Activated CD4-positive, alpha-beta memory T cell treated with anti-CD3 and anti-CD28 coated beads for 36 hours (primary cell): ENCODE measurements at regions not wholly inside any gene's neighbourhood (a gene's known extent, or its start where the extent isn't known, plus 50 kb on each side); places are given as distances from the start of the nearest gene placed in this dataset.
A peak's percentile ranks its signal among the peaks of the same experiment; 100 is the strongest.

ENCODE experiments used
- CTCF ChIA-PET: fragments of 350-600 bp; sonication (Branson Sonifier 250); formaldehyde crosslinking; loops from one replicate; lab custom pipeline; 2021; ENCODE audit warnings: antibody characterized with exemption, inconsistent platforms; lab: Charles Lee
- POLR2A ChIA-PET: fragments of 350-600 bp; sonication (Branson Sonifier 250); formaldehyde crosslinking; loops from one replicate; lab custom pipeline; 2021; ENCODE audit warnings: antibody characterized with exemption; lab: Charles Lee
- DNase-seq: peaks from one replicate; pipeline ENCODE4 v3.0.0-alpha.2; 2020
- H3K27ac Mint-ChIP-seq: one replicate; pipeline ENCODE4 v1.8.0; 2021; ENCODE audit warnings: mixed read lengths
- H3K27me3 Mint-ChIP-seq: one replicate; pipeline ENCODE4 v1.8.0; 2021; ENCODE audit warnings: mixed read lengths
- H3K36me3 Mint-ChIP-seq: one replicate; pipeline ENCODE4 v1.8.0; 2021; ENCODE audit warnings: mixed read lengths
- H3K4me1 Mint-ChIP-seq: one replicate; pipeline ENCODE4 v1.8.0; 2021; ENCODE audit warnings: low read depth, mixed read lengths
- H3K4me3 Mint-ChIP-seq: one replicate; pipeline ENCODE4 v1.8.0; 2021; ENCODE audit warnings: mild to moderate bottlenecking, mixed read lengths
- H3K9me3 Mint-ChIP-seq: one replicate; pipeline ENCODE4 v1.8.0; 2021; ENCODE audit warnings: mixed read lengths
- intact Hi-C: fragments of 100-400 bp; cut with micrococcal nuclease; formaldehyde crosslinking; loops from one replicate; pipeline ENCODE4 v1.15.1; 2023

DNA sequence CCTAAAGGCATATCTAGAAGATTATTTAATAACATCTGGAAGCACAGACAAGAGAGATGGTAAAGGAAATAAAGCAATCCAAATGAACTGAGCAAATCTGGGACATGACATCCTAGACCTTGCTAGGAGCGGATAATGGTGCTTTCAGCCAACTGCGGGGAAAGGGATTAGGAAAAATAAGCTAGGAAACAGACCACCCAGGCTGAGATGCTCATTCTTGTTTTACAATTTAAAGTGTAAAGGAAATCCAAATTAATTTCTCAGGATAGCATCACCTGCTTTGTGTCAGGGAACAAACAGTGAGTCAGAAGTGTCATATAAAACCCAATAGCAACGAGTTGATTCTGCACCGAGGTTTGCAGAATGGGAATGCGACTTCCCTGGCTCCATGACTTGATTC lies 112.5 kb upstream of the CXCR4 start:
- no peak for DNase-seq
- POLR2A ChIA-PET = no interaction called here

DNA sequence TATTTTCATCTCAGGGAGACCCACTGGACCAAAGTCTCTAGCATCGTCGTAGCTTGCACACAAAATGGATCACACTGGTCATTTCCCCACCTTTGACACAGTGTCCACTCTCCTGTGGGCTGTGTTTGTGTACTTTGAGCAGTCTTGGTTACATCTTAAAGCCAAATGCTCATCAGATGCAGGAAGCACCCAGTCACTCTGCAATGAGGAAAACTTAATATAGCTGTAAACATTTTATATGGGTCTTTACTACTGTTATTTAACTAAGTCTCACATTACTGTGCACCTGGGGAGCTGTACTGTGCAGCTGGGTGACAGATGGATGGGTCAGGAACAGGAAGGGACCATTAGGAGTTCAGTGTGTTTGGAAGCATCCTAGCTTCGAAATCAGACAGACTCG lies 109.0 kb upstream of the CXCR4 start:
- ChIA-PET POLR2A (no interaction called here), CTCF (no interaction called here)
- intact Hi-C loops = no loop called here
- Mint-ChIP-seq H3K4me1 (peaks cover 13% of the 10 kb centered on the region), H3K9me3 (peaks cover 4% of the 10 kb centered on the region), H3K36me3 (no peaks in the 10 kb centered on the region), H3K27me3 (no peaks in the 10 kb centered on the region), H3K27ac (no peak overlapping the region), H3K4me3 (no peak overlapping the region)
- DNase-seq = no peak

More for the DNA sequence above, 112.5 kb upstream of the CXCR4 start:
- Mint-ChIP-seq H3K9me3 (peaks cover 4% of the 10 kb centered on the region), H3K27me3 (no peaks in the 10 kb centered on the region), H3K36me3 (no peaks in the 10 kb centered on the region), H3K27ac (no peak overlapping the region), H3K4me3 (no peak overlapping the region), H3K4me1 (peaks cover 11% of the 10 kb centered on the region)
- intact Hi-C loops = no loop called here
- CTCF ChIA-PET = no interaction called here

DNA sequence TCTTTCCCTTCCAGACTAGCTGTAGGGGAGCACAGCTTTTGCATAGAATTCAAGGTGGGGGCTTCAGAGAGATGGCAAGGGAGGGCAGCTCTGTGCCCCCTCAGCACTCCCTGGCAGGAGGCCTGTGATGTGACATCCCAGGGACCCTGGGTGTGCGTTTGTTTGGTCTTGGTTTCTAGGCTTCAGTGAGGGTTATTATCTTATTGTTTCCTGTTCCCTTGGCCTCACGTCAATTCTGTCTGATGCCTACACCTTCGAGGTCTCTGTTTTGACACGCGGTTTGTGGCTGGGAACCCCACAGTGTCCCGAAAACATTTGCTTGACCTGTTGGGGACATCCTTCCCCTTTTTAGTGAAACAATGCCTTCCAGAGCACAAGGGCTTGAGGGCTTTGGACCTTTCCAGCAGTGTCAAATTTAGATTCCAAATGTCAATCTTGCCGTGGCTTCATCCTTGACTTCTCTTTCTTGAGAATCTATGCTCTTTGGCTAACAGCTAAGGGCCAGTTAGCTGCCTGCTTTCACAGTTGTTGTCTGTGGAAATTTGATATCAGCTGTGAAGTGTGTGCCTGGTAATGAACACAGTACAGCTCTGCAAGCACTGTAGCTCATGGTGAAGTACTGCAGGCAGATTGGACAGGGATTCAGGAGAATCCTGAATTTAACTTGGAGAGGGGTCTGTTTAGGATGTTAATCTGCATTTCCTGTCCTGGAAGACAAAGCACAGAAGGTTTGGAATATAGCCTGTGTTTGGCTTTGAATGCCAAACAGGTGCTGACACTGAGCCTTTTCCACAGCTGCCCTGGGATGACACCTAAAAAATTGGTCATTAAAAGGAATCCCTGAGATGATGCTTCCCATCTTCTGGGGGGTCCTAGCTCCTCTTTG lies 108.2 kb upstream of the CXCR4 start:
- intact Hi-C loops = loop anchor here (1.0 kb wide), 1 partner anchor 9 kb away; no protein-coding TSS in a partner anchor

DNA sequence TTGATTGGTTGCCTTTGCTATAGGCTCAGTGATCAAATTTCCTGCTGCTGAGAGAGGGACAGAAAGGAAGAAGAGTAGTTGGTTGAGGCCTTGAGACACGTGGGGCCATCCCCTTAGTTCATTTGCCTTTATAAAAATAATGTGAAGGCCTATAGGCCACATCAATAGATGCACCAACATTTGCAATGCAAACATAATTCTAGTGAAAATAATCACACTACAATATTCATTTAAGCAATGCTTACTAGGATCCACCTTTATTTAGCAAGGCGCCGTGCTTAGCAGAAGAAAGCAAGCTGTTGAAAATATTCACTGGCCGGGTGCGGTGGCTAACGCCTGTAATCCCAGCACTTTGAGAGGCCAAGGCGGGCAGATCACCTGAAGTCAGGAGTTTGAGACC lies 105.3 kb upstream of the CXCR4 start:
- no peak for DNase-seq
- Mint-ChIP-seq H3K27ac (no peak overlapping the region), H3K36me3 (no peaks in the 10 kb centered on the region), H3K4me1 (peaks cover 13% of the 10 kb centered on the region), H3K4me3 (peak overlapping the region; percentile 3), H3K9me3 (no peaks in the 10 kb centered on the region), H3K27me3 (no peaks in the 10 kb centered on the region)
- ChIA-PET CTCF (interaction anchor here (0.7 kb wide), 1 partner anchor 11 kb away, joined by 4 read pairs; no protein-coding TSS in a partner anchor), POLR2A (no interaction called here)
- intact Hi-C loops = no loop called here

More for the DNA sequence above, 108.2 kb upstream of the CXCR4 start:
- Mint-ChIP-seq H3K36me3 (no peaks in the 10 kb centered on the region), H3K4me3 (no peak overlapping the region), H3K9me3 (peaks cover 4% of the 10 kb centered on the region), H3K4me1 (peaks cover 13% of the 10 kb centered on the region), H3K27ac (no peak overlapping the region), H3K27me3 (no peaks in the 10 kb centered on the region)
- ChIA-PET POLR2A (no interaction called here), CTCF (interaction anchor here (0.8 to 1.2 kb wide), 2 partner anchors 14 to 21 kb away, joined by 3 read pairs; no protein-coding TSS in a partner anchor)
- DNase-seq = no peak

DNA sequence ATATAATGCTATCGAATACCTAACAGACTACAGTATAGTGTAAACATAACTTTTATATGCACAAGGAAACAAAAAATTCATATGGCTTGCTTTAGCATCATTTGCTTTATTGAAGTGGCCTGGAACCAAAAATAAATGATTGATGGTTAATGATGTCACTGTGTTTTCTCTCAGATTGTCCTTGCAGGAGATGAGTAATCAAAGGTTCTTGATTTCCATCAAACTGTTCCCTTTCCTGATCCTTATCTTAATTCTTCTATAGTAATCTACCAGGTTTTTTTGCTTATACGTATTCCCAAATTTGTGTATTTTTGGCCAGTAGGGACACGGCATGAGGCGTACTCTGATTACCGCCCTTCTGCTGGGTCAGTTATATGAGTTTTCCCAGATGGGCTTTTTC lies 104.9 kb upstream of the CXCR4 start:
- Mint-ChIP-seq H3K4me3 (peak overlapping the region; percentile 3), H3K9me3 (no peaks in the 10 kb centered on the region), H3K36me3 (no peaks in the 10 kb centered on the region), H3K27me3 (no peaks in the 10 kb centered on the region), H3K4me1 (peaks cover 13% of the 10 kb centered on the region), H3K27ac (no peak overlapping the region)
- ChIA-PET POLR2A (no interaction called here), CTCF (interaction anchor here (0.7 kb wide), 1 partner anchor 11 kb away, joined by 4 read pairs; no protein-coding TSS in a partner anchor)
- intact Hi-C loops = no loop called here
- DNase-seq = no peak

DNA sequence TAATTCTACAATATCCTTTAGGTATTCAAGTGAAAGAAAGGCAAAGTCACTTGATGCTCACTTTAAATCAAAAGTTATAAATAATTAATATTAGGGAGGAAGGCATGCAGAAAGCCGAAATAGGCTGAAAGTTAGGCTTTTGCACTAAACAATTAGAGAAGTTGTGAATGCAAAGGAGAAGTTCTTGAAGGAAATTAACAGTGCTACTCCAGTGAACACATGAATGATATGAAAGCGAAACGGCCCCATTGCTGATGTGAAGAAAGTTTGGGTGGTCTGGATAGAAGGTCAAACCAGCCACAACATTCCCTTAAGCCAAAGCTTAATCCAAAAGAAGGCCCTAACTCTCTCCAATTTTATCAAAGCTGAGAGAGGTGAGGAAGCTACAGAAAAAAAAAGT lies 103.1 kb upstream of the CXCR4 start:
- CTCF ChIA-PET = no interaction called here
- H3K9me3 Mint-ChIP-seq = no peaks in the 10 kb centered on the region
- intact Hi-C loops = no loop called here
- DNase-seq = no peak
- no peaks in the 10 kb centered on the region for H3K27me3 Mint-ChIP-seq
- POLR2A ChIA-PET = no interaction called here
- H3K27ac Mint-ChIP-seq = no peak overlapping the region
- H3K4me3 Mint-ChIP-seq = no peak overlapping the region
- peaks cover 9% of the 10 kb centered on the region for H3K4me1 Mint-ChIP-seq
- H3K36me3 Mint-ChIP-seq = no peaks in the 10 kb centered on the region

DNA sequence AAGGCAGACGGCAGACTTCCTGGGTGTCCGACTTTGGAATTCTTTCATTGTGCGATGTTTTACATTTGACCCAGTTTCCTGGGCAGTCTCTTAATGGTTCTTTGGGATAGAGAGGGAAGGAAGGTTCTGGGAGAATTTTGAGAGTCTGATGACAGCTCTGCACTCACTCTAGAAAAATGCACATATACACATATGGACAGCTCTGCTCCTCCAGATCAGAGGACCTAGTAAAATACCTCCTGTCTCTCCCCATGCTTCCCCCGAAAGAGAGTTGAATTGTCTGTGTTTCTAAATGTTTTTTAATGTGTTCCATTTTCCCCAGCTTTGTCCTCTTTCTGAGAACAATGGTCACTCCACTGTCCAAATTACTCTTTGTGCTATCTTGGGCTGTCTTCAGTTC lies 102.0 kb upstream of the CXCR4 start:
- Mint-ChIP-seq H3K4me3 (no peak overlapping the region), H3K27ac (no peak overlapping the region), H3K36me3 (no peaks in the 10 kb centered on the region), H3K9me3 (no peaks in the 10 kb centered on the region), H3K4me1 (peaks cover 4% of the 10 kb centered on the region), H3K27me3 (no peaks in the 10 kb centered on the region)
- POLR2A ChIA-PET = no interaction called here
- DNase-seq = no peak
- CTCF ChIA-PET = interaction anchor here (0.8 kb wide), 1 partner anchor 18 kb away, joined by 3 read pairs; no protein-coding TSS in a partner anchor
- intact Hi-C loops = no loop called here

DNA sequence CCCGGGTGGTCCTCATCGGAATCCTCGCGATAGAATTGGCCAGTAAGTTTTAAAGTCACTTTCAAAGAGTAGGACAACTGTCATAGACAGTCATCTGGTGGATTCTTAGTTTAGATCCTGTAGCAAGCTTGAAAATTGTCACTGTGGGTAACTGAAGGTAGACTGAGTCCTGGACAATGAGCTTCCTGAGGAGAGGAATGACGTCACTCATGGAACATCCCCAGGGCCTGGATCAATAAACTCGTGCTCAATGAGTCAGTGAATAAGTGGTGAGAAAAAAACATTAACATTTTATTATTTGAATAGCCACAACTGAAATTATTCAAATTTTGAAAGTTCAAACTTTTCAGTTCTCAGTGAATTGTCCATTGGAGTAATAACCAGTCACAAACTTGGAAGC lies 101.4 kb upstream of the CXCR4 start:
- CTCF ChIA-PET = interaction anchor here (0.8 to 1.6 kb wide), 2 partner anchors 18 to 305 kb away, joined by 3 read pairs; no protein-coding TSS in a partner anchor
- H3K27me3 Mint-ChIP-seq = no peaks in the 10 kb centered on the region
- DNase-seq = no peak
- no peaks in the 10 kb centered on the region for H3K9me3 Mint-ChIP-seq
- no peak overlapping the region for H3K27ac Mint-ChIP-seq
- POLR2A ChIA-PET = no interaction called here
- H3K4me3 Mint-ChIP-seq = no peak overlapping the region
- H3K36me3 Mint-ChIP-seq = no peaks in the 10 kb centered on the region
- intact Hi-C loops = no loop called here
- H3K4me1 Mint-ChIP-seq = peaks cover 4% of the 10 kb centered on the region

DNA sequence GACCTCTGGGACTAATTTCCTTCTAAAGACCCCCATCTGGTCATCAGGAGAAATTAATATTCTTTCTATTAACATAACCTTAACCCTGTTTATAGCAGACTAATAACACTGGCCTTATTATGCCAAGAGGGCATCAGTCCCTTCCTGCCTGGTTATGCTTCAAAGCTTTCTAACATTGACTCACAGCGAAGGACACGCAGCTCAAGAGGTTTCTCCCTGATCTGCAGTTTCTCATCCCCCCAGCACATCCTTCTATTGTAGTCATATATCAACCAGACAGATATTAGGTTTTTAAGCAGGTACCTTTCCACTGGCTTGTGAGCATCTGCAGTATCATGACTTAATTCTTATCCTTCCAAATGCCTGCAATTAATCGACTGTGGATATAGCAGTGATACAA lies 100.0 kb upstream of the CXCR4 start:
- no peak for DNase-seq
- Mint-ChIP-seq H3K36me3 (no peaks in the 10 kb centered on the region), H3K4me1 (peaks cover 15% of the 10 kb centered on the region), H3K27ac (no peak overlapping the region), H3K9me3 (no peaks in the 10 kb centered on the region), H3K27me3 (no peaks in the 10 kb centered on the region), H3K4me3 (no peak overlapping the region)
- intact Hi-C loops = loop anchor here (1.0 kb wide), 1 partner anchor 7 kb away; no protein-coding TSS in a partner anchor
- ChIA-PET POLR2A (no interaction called here), CTCF (no interaction called here)

DNA sequence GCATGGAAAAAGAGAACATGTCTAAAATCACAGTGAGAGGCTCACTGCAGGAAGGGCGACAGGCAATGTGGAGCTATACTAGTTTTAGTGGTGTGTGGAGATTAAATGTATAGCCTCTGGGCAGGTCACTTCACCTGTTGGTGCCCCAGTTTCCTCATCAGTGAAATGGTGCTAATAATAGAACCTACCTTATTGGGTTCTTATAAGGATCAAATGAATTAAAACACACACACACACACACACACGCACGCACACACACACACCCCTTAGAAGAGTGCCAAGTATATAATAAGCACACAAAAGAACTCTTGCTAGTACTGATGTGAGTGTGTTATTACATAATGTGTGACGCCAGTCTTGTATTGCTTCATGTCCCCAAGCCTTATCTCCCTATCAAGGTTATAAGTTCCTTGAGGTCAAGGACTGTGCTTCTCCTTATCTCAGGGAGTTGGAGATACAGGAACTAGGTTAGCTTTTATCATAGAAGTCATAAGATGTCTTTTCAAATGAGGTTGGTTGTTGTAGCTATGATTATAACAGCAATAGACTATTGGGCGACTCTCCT lies 98.0 kb upstream of the CXCR4 start:
- Mint-ChIP-seq H3K27ac (no peak overlapping the region), H3K4me1 (peaks cover 32% of the 10 kb centered on the region), H3K36me3 (no peaks in the 10 kb centered on the region), H3K4me3 (no peak overlapping the region), H3K27me3 (no peaks in the 10 kb centered on the region), H3K9me3 (no peaks in the 10 kb centered on the region)
- intact Hi-C loops = no loop called here
- POLR2A ChIA-PET = interaction anchor here (0.8 kb wide), 1 partner anchor 287 kb away, joined by 3 read pairs; no protein-coding TSS in a partner anchor
- CTCF ChIA-PET = no interaction called here
- DNase-seq = no peak

DNA sequence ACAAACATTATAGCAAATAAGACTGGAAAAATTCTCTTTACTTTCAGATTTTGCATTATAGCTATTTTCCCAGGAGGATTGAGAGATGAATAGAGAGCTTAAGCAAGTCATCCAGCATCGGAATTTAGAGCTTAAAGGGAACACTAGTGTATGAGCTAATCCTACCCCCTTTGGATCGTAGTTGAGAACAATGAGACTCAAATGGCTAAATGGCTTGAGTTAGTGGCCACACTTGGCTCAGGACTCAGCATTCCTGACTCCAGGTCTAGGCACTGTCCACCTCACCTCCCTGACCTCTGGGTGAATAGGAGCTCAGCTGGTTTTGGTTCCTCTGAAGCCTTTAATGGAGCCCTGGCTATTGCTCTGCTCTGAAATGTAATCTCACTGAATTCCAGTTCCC lies 97.5 kb upstream of the CXCR4 start:
- H3K27me3 Mint-ChIP-seq = no peaks in the 10 kb centered on the region
- H3K9me3 Mint-ChIP-seq = no peaks in the 10 kb centered on the region
- no peak overlapping the region for H3K4me3 Mint-ChIP-seq
- ChIA-PET CTCF (no interaction called here), POLR2A (interaction anchor here (0.8 kb wide), 1 partner anchor 286 kb away, joined by 3 read pairs; no protein-coding TSS in a partner anchor)
- peaks cover 37% of the 10 kb centered on the region for H3K4me1 Mint-ChIP-seq
- no peak overlapping the region for H3K27ac Mint-ChIP-seq
- intact Hi-C loops = no loop called here
- no peaks in the 10 kb centered on the region for H3K36me3 Mint-ChIP-seq
- no peak for DNase-seq
